Fibroblast of lung (primary cell): ENCODE measurements at regions not wholly inside any gene's neighbourhood (a gene's known extent, or its start where the extent isn't known, plus 50 kb on each side); places are given as distances from the start of the nearest gene placed in this dataset.

Experiments used
- DNase-seq, 2 donors: peaks; one replicate each; pipeline versions ENCODE4 v3.0.0 to v3.0.0-alpha.2; 2010; ENCODE audit warnings: low read depth in 2 of 2
- H2AFZ ChIP-seq: 2 replicates; pipeline ENCODE4 v1.5.1; 2012; ENCODE audit warnings: low read length, control low read depth, inconsistent platforms
- H3K27ac ChIP-seq: 2 replicates; pipeline ENCODE4 v1.5.1; 2011; ENCODE audit warnings: low read length, control low read depth; ENCODE audit not compliant: insufficient read depth
- H3K27me3 ChIP-seq: 2 replicates; pipeline ENCODE4 v1.5.1; 2011; ENCODE audit warnings: mild to moderate bottlenecking, low read length; ENCODE audit not compliant: control insufficient read depth, insufficient read depth
- H3K36me3 ChIP-seq: 2 replicates; pipeline ENCODE4 v1.5.1; 2011; ENCODE audit warnings: low read length; ENCODE audit not compliant: control insufficient read depth, insufficient read depth
- H3K4me1 ChIP-seq: 2 replicates; pipeline ENCODE4 v1.5.1; 2011; ENCODE audit warnings: low read length; ENCODE audit not compliant: control insufficient read depth, insufficient read depth; ENCODE audit errors: extremely low read depth
- H3K4me2 ChIP-seq: 2 replicates; pipeline ENCODE4 v1.5.1; 2011; ENCODE audit warnings: low read length, control low read depth; ENCODE audit not compliant: insufficient read depth; ENCODE audit errors: extremely low read depth
- H3K4me3 ChIP-seq, 4 experiments: fragments of 200-600 bp in 1 of 4; sonication (generic) in 1 of 4; replicated peaks in 1 of 4; 2 replicates each; pipeline ENCODE4 v1.5.1; 2011 to 2016; ENCODE audit warnings: low read length in 4 of 4, low read depth in 3 of 4, mild to moderate bottlenecking in 3 of 4, control low read depth in 2 of 4, inconsistent platforms in 1 of 4, mixed read lengths in 1 of 4; ENCODE audit not compliant: insufficient read depth in 1 of 4; ENCODE audit errors: control extremely low read depth in 1 of 4
- H3K79me2 ChIP-seq: 2 replicates; pipeline ENCODE4 v1.5.1; 2012; ENCODE audit warnings: mild to moderate bottlenecking, low read length, inconsistent platforms; ENCODE audit not compliant: control insufficient read depth, insufficient read depth
- H3K9ac ChIP-seq: 2 replicates; pipeline ENCODE4 v1.5.1; 2011; ENCODE audit warnings: mild to moderate bottlenecking, low read length, control low read depth; ENCODE audit not compliant: insufficient read depth
- H3K9me3 ChIP-seq: 2 replicates; pipeline ENCODE4 v1.5.1; 2012; ENCODE audit warnings: low read depth, low read length; ENCODE audit not compliant: control insufficient read depth, insufficient read depth
- H4K20me1 ChIP-seq: 2 replicates; pipeline ENCODE4 v1.5.1; 2011; ENCODE audit warnings: low read length; ENCODE audit not compliant: control insufficient read depth, insufficient read depth; ENCODE audit errors: extremely low read depth
- CTCF ChIP-seq, 2 donors: IDR thresholded peaks in 1 of 2; conservative IDR thresholded peaks in 1 of 2; 1 replicate in 1 of 2; 2 replicates in 1 of 2; pipeline ENCODE4 v1.5.1; 2011 to 2012; ENCODE audit warnings: low read length in 2 of 2, control low read depth in 1 of 2, inconsistent platforms in 1 of 2, low read depth in 1 of 2, mild to moderate bottlenecking in 1 of 2
- EZH2 ChIP-seq: IDR thresholded peaks from 2 replicates; pipeline ENCODE4 v1.5.1; 2012; ENCODE audit warnings: low read length, control low read depth, mild to moderate bottlenecking; ENCODE audit errors: missing control alignments

GRCh38 chr6:166870602-166871208 is 85.6 kb downstream of the RNASET2 start:
- Histone ChIP-seq H3K9me3 (no peaks in the 10 kb centered on the region), H4K20me1 (no peaks in the 10 kb centered on the region), H3K27ac (no peak overlapping the region), H3K4me1 (no peaks in the 10 kb centered on the region), H3K27me3 (no peaks in the 10 kb centered on the region), H2AFZ (no peak overlapping the region), H3K4me3 (no peak overlapping the region), H3K79me2 (no peaks in the 10 kb centered on the region), H3K4me2 (no peak overlapping the region), H3K36me3 (no peaks in the 10 kb centered on the region), H3K9ac (no peak overlapping the region)
- no peak for DNase-seq
- no peak for TF ChIP-seq EZH2

- Histone ChIP-seq H3K9me3 (no peaks in the 10 kb centered on the region), H3K9ac (no peak overlapping the region), H3K27ac (no peak overlapping the region), H3K4me3 (no peak overlapping the region), H2AFZ (no peak overlapping the region), H3K4me2 (no peak overlapping the region), H3K4me1 (no peaks in the 10 kb centered on the region), H4K20me1 (no peaks in the 10 kb centered on the region), H3K36me3 (no peaks in the 10 kb centered on the region), H3K27me3 (peaks cover 4% of the 10 kb centered on the region), H3K79me2 (no peaks in the 10 kb centered on the region)
- DNase-seq = no peak
- TF ChIP-seq CTCF (conservative IDR thresholded peaks at IDR 0.05 in 1 of 2, IDR thresholded peaks at IDR 0.05 in 1 of 2; ENCODE audit: low read depth in 1 of 2, low read length in 2 of 2) (no peak), EZH2 (no peak)
Observed at GRCh38 chr6:166866839-166867637, 89.3 kb downstream of the RNASET2 start.

GRCh38 chr6:166864333-166864732 is 92.0 kb downstream of the RNASET2 start:
- no peaks in the 10 kb centered on the region for H3K79me2 ChIP-seq
- no peak overlapping the region for H2AFZ ChIP-seq
- H3K9ac ChIP-seq = no peak overlapping the region
- H3K9me3 ChIP-seq = no peaks in the 10 kb centered on the region
- no peak overlapping the region for H3K4me3 ChIP-seq
- H3K27ac ChIP-seq = no peak overlapping the region
- no peak for TF ChIP-seq CTCF (conservative IDR thresholded peaks at IDR 0.05 in 1 of 2, IDR thresholded peaks at IDR 0.05 in 1 of 2; ENCODE audit: low read depth in 1 of 2, low read length in 2 of 2)
- TF ChIP-seq EZH2 = no peak
- H4K20me1 ChIP-seq = no peaks in the 10 kb centered on the region
- no peak for DNase-seq
- H3K4me1 ChIP-seq = no peaks in the 10 kb centered on the region
- H3K36me3 ChIP-seq = no peaks in the 10 kb centered on the region
- H3K27me3 ChIP-seq = peaks cover 10% of the 10 kb centered on the region
- H3K4me2 ChIP-seq = no peak overlapping the region
